IPS-20b (cell line): ENCODE measurements at regions not wholly inside any gene's neighbourhood (a gene's known extent, or its start where the extent isn't known, plus 50 kb on each side); places are given as distances from the start of the nearest gene placed in this dataset.
"Not testable (repeated sequence)": the region's sequence is repeated elsewhere in the genome, so short reads cannot be mapped to it uniquely, and the experiment has no call there.

Experiments used
- H3K27ac ChIP-seq: one replicate; pipeline ENCODE4 v1.5.1; 2013; ENCODE audit warnings: low read length
- H3K27me3 ChIP-seq: 2 replicates; pipeline ENCODE4 v1.6.1; 2013; ENCODE audit warnings: mild to moderate bottlenecking, low read length, inconsistent platforms; ENCODE audit not compliant: insufficient read depth
- H3K36me3 ChIP-seq: 2 replicates; pipeline ENCODE4 v1.6.1; 2013; ENCODE audit warnings: low read depth, mild to moderate bottlenecking, inconsistent platforms, low read length, moderate library complexity; ENCODE audit not compliant: insufficient read depth
- H3K4me1 ChIP-seq: 2 replicates; pipeline ENCODE4 v1.6.1; 2013; ENCODE audit warnings: mild to moderate bottlenecking, control low read depth, inconsistent platforms, low read length, moderate library complexity; ENCODE audit not compliant: insufficient read depth
- H3K4me3 ChIP-seq: 2 replicates; pipeline ENCODE4 v1.5.1; 2013; ENCODE audit warnings: mild to moderate bottlenecking, low read length, inconsistent platforms
- H3K9ac ChIP-seq: 2 replicates; pipeline ENCODE4 v1.6.1; 2013; ENCODE audit warnings: low read depth, mild to moderate bottlenecking, inconsistent platforms, low read length, moderate library complexity
- H3K9me3 ChIP-seq: 2 replicates; pipeline ENCODE4 v1.6.1; 2013; ENCODE audit warnings: mild to moderate bottlenecking, low read depth, low read length, inconsistent platforms; ENCODE audit not compliant: insufficient read depth

DNA sequence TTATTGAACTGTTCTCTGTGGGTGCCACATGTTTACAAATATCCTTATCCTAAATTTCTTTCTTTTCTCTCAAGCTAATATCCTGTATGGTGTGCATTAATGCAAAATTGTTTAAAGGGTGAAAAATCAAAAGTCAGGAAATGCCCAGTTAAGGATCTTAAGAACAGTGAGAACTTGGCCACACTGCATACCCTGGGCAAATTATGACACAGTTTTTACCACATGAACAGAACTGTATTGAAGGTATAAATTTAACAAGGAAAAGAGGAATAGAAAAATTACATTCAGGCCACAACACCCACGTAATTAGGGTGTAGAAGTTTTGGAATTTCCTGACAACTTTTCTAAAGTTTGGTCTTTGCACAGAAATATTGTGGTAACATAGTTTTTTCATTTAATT is 94.4 kb upstream of the HCCS start:
- Histone ChIP-seq H3K4me3 (no peak overlapping the region), H3K36me3 (no peaks in the 10 kb centered on the region), H3K4me1 (no peaks in the 10 kb centered on the region), H3K9ac (no peak overlapping the region), H3K27ac (no peak overlapping the region), H3K27me3 (no peaks in the 10 kb centered on the region), H3K9me3 (no peaks in the 10 kb centered on the region)

GRCh38 chrX:11022588-11022987 is 88.5 kb upstream of the HCCS start:
- not testable (repeated sequence) for H3K4me1 ChIP-seq, H3K36me3 ChIP-seq, H3K27me3 ChIP-seq, H3K9me3 ChIP-seq, H3K4me3 ChIP-seq, H3K9ac ChIP-seq, H3K27ac ChIP-seq

DNA sequence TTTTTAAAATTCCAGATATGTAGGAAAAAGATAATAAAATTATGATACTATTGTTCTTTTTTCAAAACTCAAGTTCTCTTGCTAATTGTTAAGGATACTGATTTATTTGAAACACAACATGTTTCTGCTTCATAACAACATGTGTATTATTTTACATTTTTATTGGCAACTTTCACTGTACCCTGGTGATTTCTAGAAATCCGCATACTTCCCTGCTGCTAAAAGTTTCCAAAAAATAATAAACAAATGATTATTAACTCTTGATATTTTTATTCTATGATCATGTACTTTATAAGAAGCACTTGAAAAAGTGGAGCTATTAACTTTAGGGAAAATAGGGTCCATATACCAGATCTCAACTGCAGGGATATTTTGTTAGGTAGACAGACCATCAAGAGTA is 71.2 kb upstream of the HCCS start:
- H3K36me3 ChIP-seq: no peaks in the 10 kb centered on the region
- H3K9ac ChIP-seq: no peak overlapping the region
- no peaks in the 10 kb centered on the region for H3K4me1 ChIP-seq
- H3K9me3 ChIP-seq: no peaks in the 10 kb centered on the region
- no peaks in the 10 kb centered on the region for H3K27me3 ChIP-seq
- H3K4me3 ChIP-seq: no peak overlapping the region
- H3K27ac ChIP-seq: no peak overlapping the region

- Histone ChIP-seq H3K9me3 (no peaks in the 10 kb centered on the region), H3K4me3 (no peak overlapping the region), H3K9ac (no peak overlapping the region), H3K27ac (no peak overlapping the region), H3K27me3 (no peaks in the 10 kb centered on the region), H3K36me3 (no peaks in the 10 kb centered on the region), H3K4me1 (no peaks in the 10 kb centered on the region)
Measured at GRCh38 chrX:11040405-11040804, 70.7 kb upstream of the HCCS start.

GRCh38 chrX:11040996-11041395 is 70.1 kb upstream of the HCCS start:
- no peak overlapping the region for H3K9ac ChIP-seq
- H3K4me3 ChIP-seq: no peak overlapping the region
- no peaks in the 10 kb centered on the region for H3K27me3 ChIP-seq
- H3K36me3 ChIP-seq: no peaks in the 10 kb centered on the region
- no peak overlapping the region for H3K27ac ChIP-seq
- no peaks in the 10 kb centered on the region for H3K9me3 ChIP-seq
- no peaks in the 10 kb centered on the region for H3K4me1 ChIP-seq

- no peaks in the 10 kb centered on the region for H3K36me3 ChIP-seq
- no peak overlapping the region for H3K27ac ChIP-seq
- H3K27me3 ChIP-seq: no peaks in the 10 kb centered on the region
- no peak overlapping the region for H3K9ac ChIP-seq
- H3K4me1 ChIP-seq: no peaks in the 10 kb centered on the region
- no peaks in the 10 kb centered on the region for H3K9me3 ChIP-seq
- H3K4me3 ChIP-seq: no peak overlapping the region
Measured at GRCh38 chrX:11050013-11050412, 61.1 kb upstream of the HCCS start.

DNA sequence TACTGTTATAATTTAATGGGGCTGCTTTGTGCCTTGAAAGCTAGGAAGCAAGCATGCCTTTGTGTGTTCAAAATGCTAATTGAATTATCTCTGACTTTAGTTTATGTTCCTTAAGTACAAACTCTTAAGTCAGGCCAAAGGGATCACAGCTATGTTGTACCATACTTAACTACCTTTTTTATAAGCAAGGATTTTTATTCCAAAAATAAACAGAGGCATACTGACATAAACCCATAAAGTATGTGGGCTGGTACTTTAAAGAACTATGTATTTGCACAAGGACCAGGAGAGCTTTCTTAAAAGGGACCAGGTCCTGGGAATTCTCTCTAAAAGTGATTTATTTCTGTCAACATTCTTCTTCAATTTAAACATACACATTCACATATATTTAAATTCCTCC is 57.8 kb upstream of the HCCS start:
- no peaks in the 10 kb centered on the region for H3K36me3 ChIP-seq
- no peaks in the 10 kb centered on the region for H3K9me3 ChIP-seq
- H3K9ac ChIP-seq: no peak overlapping the region
- H3K27me3 ChIP-seq: no peaks in the 10 kb centered on the region
- no peak overlapping the region for H3K27ac ChIP-seq
- no peaks in the 10 kb centered on the region for H3K4me1 ChIP-seq
- H3K4me3 ChIP-seq: no peak overlapping the region

DNA sequence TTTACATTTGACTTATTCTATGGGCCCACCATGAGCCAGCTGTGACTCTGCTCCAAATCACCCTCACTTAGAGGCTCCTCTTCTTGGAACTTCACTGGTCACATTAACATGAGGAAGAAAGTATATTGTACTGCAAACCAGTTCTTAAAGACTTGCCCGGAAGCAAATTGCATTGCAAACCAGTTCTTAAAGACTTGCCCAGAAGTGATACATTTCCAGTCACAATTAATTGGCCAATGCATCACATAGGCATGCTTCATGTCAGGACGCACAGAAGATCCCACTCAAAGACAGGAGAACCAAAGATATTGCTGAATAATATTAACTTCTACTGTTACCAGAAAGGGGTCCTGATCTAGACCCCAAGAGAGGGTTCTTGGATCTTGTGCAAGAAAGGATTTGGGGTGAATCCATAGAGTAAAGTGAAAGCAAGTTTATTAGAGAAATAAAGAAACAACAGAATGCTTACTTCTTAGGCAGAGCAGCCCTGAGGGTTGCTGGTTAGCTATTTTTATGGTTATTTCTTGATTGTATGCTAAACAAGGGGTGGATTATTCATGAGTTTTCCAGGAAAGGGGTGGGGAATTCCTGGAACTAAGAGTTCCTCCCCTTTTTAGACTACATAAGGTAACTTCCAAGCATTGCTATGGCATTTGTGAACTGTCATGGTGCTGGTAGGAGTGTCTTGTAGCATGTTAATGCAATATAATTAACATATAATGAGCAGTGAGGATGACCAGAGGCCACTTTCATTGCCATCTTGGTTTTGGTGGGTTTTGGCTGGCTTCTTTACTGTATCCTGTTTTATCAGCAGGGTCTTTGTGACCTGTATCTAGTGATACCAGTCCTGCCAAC is 54.6 kb upstream of the HCCS start:
- H3K9ac ChIP-seq: no peak overlapping the region
- H3K4me3 ChIP-seq: no peak overlapping the region
- H3K4me1 ChIP-seq: no peaks in the 10 kb centered on the region
- H3K9me3 ChIP-seq: no peaks in the 10 kb centered on the region
- no peaks in the 10 kb centered on the region for H3K27me3 ChIP-seq
- no peak overlapping the region for H3K27ac ChIP-seq
- no peaks in the 10 kb centered on the region for H3K36me3 ChIP-seq

GRCh38 chrX:11059933-11060332 is 51.2 kb upstream of the HCCS start:
- Histone ChIP-seq H3K9me3 (no peaks in the 10 kb centered on the region), H3K36me3 (no peaks in the 10 kb centered on the region), H3K4me3 (no peak overlapping the region), H3K27me3 (no peaks in the 10 kb centered on the region), H3K4me1 (no peaks in the 10 kb centered on the region), H3K9ac (no peak overlapping the region), H3K27ac (no peak overlapping the region)
